SK-N-DZ (cell line): ENCODE measurements at regions not wholly inside any gene's neighbourhood (a gene's known extent, or its start where the extent isn't known, plus 50 kb on each side); places are given as distances from the start of the nearest gene placed in this dataset.

Source experiments
- DNase-seq: peaks from one replicate; pipeline ENCODE4 v3.0.0-alpha.2; 2015; ENCODE audit warnings: low spot score

GRCh38 chr2:228864131-228864530, 407.0 kb downstream of the PID1 start:
- no peak for DNase-seq

GRCh38 chr2:228860601-228861285, 410.3 kb downstream of the PID1 start:
- no peak for DNase-seq

DNA sequence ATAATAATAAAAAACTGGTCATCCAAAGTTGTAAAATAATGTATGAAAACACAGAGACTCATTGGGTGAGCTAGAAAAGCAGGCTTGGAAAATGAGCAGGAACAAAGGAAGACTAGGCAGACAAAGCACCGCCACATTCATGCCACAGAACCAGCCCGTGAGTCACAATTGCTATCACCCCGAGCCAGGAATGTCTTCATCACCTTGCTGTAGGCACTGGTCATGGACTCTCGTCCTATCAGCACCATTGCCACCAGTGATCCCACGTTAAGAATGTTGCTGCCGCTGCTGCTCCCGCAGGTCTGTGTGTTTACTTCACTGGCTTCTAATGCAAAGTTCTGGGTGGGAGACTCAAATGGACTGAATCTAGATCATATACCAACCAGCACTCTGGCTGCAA, 417.9 kb downstream of the PID1 start:
- no peak for DNase-seq

- DNase-seq, result no peak
Measured at GRCh38 chr2:228848638-228849037, 422.4 kb downstream of the PID1 start.

- no peak for DNase-seq
Measured at GRCh38 chr2:228847684-228848083, 423.4 kb downstream of the PID1 start.

DNA sequence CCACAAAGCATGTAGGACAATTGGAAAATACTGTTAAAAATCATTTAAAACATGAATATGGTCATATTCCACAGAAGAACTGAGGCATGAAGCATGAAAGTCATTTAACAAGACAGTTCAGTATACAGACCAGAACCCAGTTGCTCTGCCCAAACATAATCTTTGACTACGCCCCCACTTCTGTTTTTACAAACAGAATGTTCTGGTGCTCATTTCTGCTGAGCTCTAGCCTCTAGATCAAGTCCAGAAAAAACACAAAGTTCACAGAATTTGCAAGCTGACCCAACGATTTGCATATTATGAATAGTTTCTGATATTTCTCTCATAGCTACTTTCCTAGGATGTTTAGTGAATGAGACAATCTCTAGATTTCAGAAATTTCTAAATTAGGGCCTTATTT, 424.9 kb downstream of the PID1 start:
- DNase-seq, result no peak

- no peak for DNase-seq
Measured at GRCh38 chr2:228845162-228845925, 425.7 kb downstream of the PID1 start.

DNA sequence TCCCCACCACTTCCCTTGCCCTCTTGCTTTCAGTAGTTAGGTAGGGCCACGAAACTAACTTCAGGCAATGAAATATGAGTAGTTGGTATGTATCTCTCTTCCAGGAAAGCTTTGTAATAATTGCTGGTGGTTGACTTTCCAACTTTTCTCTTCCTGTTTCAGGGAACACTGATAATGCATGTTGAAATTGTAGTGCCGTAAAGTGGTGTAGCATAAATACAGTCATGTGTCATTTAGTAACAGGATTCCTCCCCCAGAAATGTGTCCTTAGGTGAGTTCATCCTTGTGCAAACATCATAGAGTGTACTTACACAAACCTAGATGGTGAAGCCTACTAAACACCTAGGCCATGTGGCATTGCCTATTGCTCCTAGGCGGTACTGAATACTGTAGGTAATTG, 429.2 kb downstream of the PID1 start:
- no peak for DNase-seq

- DNase-seq, result no peak
Measured at GRCh38 chr2:228841475-228841874, 429.6 kb downstream of the PID1 start.

DNA sequence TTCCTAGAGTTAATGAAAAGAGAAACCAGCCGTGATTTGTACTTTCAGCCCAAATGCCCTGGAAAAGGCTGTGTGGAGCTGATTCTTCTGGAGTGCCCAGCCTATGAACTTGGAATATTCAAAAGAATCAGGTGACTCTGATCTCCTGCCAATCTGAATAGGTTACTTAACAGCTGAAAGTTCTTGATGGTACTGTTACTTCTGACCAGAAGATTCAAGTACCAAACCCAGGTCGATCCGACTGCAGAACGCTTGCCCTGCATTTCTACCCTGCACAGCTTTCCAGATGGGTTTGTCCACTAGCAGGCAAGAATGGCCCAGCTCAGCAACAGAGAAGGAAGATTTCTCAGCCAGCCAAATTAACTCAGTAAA, 430.4 kb downstream of the PID1 start:
- DNase-seq, result no peak

GRCh38 chr2:228840113-228840742, 430.9 kb downstream of the PID1 start:
- no peak for DNase-seq

- DNase-seq, result no peak
Measured at GRCh38 chr2:228839421-228839876, 431.6 kb downstream of the PID1 start.

DNA sequence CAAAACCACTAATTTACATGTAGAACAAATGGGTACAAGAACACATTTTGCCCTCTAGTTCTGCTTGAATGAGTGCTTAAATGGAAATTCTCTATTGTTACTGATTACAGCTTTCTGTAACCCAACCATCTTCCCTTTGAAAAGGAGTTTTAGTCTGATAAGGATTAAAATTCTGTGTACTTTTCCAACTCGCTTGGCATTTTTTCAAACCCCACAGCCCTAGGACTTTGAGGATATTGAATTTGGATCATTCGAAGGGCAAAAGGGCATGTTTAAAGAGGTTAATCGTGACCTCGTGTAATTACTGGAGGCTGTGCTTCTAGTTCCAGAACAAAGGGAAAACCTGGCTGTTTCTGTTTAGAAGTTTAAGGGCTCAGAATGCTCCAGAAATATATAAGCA, 432.3 kb downstream of the PID1 start:
- DNase-seq, result no peak

GRCh38 chr2:228828397-228828796, 442.7 kb downstream of the PID1 start:
- DNase-seq, result no peak

GRCh38 chr2:228827056-228827700, 443.9 kb downstream of the PID1 start:
- no peak for DNase-seq

DNA sequence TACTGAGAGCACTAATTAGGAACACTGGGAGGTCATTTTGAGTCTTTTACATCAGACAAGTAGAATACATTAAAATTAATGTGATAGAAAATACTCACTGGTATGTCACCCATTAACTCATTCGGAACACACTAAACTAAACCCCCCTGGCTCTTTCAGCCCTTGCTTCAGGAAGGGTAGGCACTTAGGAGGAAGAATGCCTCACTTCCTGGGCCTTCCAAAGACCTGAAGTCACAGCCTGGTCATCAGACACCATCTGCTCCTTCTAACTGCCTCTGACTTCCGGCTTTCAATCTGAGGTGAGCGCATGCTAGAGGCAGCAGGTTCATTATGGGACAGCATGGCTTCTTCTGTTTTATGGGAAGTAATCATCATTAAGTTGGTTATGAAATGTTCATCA, 451.4 kb downstream of the PID1 start:
- no peak for DNase-seq

- DNase-seq, result no peak
Measured at GRCh38 chr2:228802181-228803071, 468.7 kb downstream of the PID1 start.

GRCh38 chr2:228801451-228801850, 469.6 kb downstream of the PID1 start:
- no peak for DNase-seq

- no peak for DNase-seq
Measured at GRCh38 chr2:228799208-228799588, 471.9 kb downstream of the PID1 start.

GRCh38 chr2:228798458-228799207, 472.5 kb downstream of the PID1 start:
- DNase-seq, result no peak

- no peak for DNase-seq
Measured at GRCh38 chr2:228796386-228796785, 474.7 kb downstream of the PID1 start.
